HG02763 (cell line): ENCODE measurements at regions not wholly inside any gene's neighbourhood (a gene's known extent, or its start where the extent isn't known, plus 50 kb on each side); places are given as distances from the start of the nearest gene placed in this dataset.

Source experiments
- ATAC-seq: cut with Tn5 transposase; IDR thresholded peaks from one replicate; pipeline ENCODE4 v1.9.1; 2021; ENCODE audit warnings: mild to moderate bottlenecking, moderate library complexity; ENCODE audit not compliant: unreplicated experiment

- no peak for ATAC-seq
These were observed 69.6 kb downstream of the RBFOX3 start for GRCh38 chr17:79541056-79541850.

GRCh38 chr17:79539944-79540705 lies 70.7 kb downstream of the RBFOX3 start:
- ATAC-seq: no peak

GRCh38 chr17:79538291-79538690 lies 72.6 kb downstream of the RBFOX3 start:
- no peak for ATAC-seq

GRCh38 chr17:79537686-79538085 lies 73.2 kb downstream of the RBFOX3 start:
- ATAC-seq: no peak

- no peak for ATAC-seq
These were observed 73.8 kb downstream of the RBFOX3 start for GRCh38 chr17:79537061-79537460.

- no peak for ATAC-seq
These were observed 74.5 kb downstream of the RBFOX3 start for GRCh38 chr17:79536212-79536840.

GRCh38 chr17:79535728-79536025 lies 75.2 kb downstream of the RBFOX3 start:
- no peak for ATAC-seq

- ATAC-seq: no peak
These were observed 75.8 kb downstream of the RBFOX3 start for GRCh38 chr17:79534851-79535727.

GRCh38 chr17:79534111-79534510 lies 76.7 kb downstream of the RBFOX3 start:
- ATAC-seq: no peak

GRCh38 chr17:79533116-79533515 lies 77.7 kb downstream of the RBFOX3 start:
- ATAC-seq: no peak

GRCh38 chr17:79532107-79532790 lies 78.6 kb downstream of the RBFOX3 start:
- no peak for ATAC-seq

GRCh38 chr17:79531191-79532095 lies 79.4 kb downstream of the RBFOX3 start:
- no peak for ATAC-seq

- ATAC-seq: no peak
These were observed 80.3 kb downstream of the RBFOX3 start for GRCh38 chr17:79530361-79531105.

GRCh38 chr17:79529661-79530081 lies 81.2 kb downstream of the RBFOX3 start:
- no peak for ATAC-seq

- no peak for ATAC-seq
These were observed 82.2 kb downstream of the RBFOX3 start for GRCh38 chr17:79528592-79529125.

- no peak for ATAC-seq
These were observed 83.5 kb downstream of the RBFOX3 start for GRCh38 chr17:79527306-79527705.

- ATAC-seq: no peak
These were observed 84.8 kb downstream of the RBFOX3 start for GRCh38 chr17:79525793-79526677.
